Fibroblast of the aortic adventitia (primary cell): ENCODE measurements at regions not wholly inside any gene's neighbourhood (a gene's known extent, or its start where the extent isn't known, plus 50 kb on each side); places are given as distances from the start of the nearest gene placed in this dataset.

ENCODE experiments used
- DNase-seq: peaks from one replicate; pipeline ENCODE4 v3.0.0-alpha.2; 2010; ENCODE audit warnings: low read depth
- H3K4me3 ChIP-seq: 2 replicates; pipeline ENCODE4 v1.5.1; 2011; ENCODE audit warnings: low read depth, mild to moderate bottlenecking, control low read depth, low read length, moderate library complexity
- CTCF ChIP-seq: IDR thresholded peaks from 2 replicates; pipeline ENCODE4 v1.5.1; 2011; ENCODE audit warnings: mild to moderate bottlenecking, low read length, control low read depth, inconsistent platforms; ENCODE audit not compliant: insufficient read depth

GRCh38 chr2:18325118-18325517, 235.3 kb downstream of the RDH14 start:
- TF ChIP-seq CTCF, result no peak
- H3K4me3 ChIP-seq, result no peak overlapping the region
- no peak for DNase-seq

GRCh38 chr2:18319987-18320386, 240.5 kb downstream of the RDH14 start:
- no peak overlapping the region for H3K4me3 ChIP-seq
- TF ChIP-seq CTCF, result no peak

GRCh38 chr2:18317017-18317416, 243.4 kb downstream of the RDH14 start:
- TF ChIP-seq CTCF, result no peak
- no peak overlapping the region for H3K4me3 ChIP-seq
- no peak for DNase-seq

More at GRCh38 chr2:18319987-18320386, 240.5 kb downstream of the RDH14 start:
- DNase-seq, result peak; percentile 36

GRCh38 chr2:18312818-18313217, 247.6 kb downstream of the RDH14 start:
- TF ChIP-seq CTCF, result no peak
- no peak overlapping the region for H3K4me3 ChIP-seq
- DNase-seq, result no peak

- no peak for TF ChIP-seq CTCF
- H3K4me3 ChIP-seq, result no peak overlapping the region
- DNase-seq, result peak; percentile 27
These were observed 248.8 kb downstream of the RDH14 start for GRCh38 chr2:18311420-18312195.

GRCh38 chr2:18309627-18310026, 250.8 kb downstream of the RDH14 start:
- no peak for DNase-seq
- H3K4me3 ChIP-seq, result no peak overlapping the region
- no peak for TF ChIP-seq CTCF

GRCh38 chr2:18309188-18309587, 251.3 kb downstream of the RDH14 start:
- no peak for DNase-seq
- no peak for TF ChIP-seq CTCF

More at GRCh38 chr2:18309188-18309587, 251.3 kb downstream of the RDH14 start:
- no peak overlapping the region for H3K4me3 ChIP-seq
